ENCODE measurements at regions not wholly inside any gene's neighbourhood (a gene's known extent, or its start where the extent isn't known, plus 50 kb on each side); places are given as distances from the start of the nearest gene placed in this dataset.

DNA sequence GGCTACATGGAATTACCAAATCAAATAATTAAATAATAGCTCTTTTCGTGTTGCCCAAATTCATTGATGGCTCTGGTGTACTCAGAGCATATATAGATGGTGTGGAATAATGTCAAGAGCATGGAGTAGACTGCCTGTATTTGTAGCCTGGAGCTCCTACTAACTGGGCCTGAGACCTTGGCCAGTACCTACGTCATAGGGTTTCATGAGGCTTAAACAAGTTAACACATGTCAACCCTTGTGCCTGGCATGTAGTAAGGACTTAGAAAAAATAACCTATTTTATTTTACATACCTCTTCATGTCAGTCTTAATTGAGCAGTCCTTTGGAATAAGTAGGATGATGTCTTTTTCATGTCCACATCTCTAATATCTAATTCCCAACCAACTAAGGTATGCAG, 223.7 kb upstream of the DPH6 start:
- WGBS (ENCODE audit: insufficient coverage, low coverage, missing lambda C conversion rate): 0% methylated on average over 2 of the region's 2 CpGs
- Histone ChIP-seq H3K9me3 (replicated peaks; ENCODE audit: control insufficient read depth, insufficient read depth, low read depth, low read length) (no peaks in the 10 kb centered on the region), H3K9me1 (ENCODE audit: control insufficient read depth, insufficient read depth, low read length) (no peaks in the 10 kb centered on the region), H3K4me3 (no peak overlapping the region), H3K4me2 (ENCODE audit: insufficient read depth, low read length) (no peak overlapping the region), H3K79me2 (ENCODE audit: control insufficient read depth, insufficient read depth, low read length) (no peaks in the 10 kb centered on the region), H4K20me1 (replicated peaks; ENCODE audit: control insufficient read depth, insufficient read depth, low read length) (no peaks in the 10 kb centered on the region), H3K36me3 (ENCODE audit: control insufficient read depth, insufficient read depth, low read length) (no peaks in the 10 kb centered on the region), H2AFZ (ENCODE audit: low read depth, low read length) (no peak overlapping the region), H3K9ac (ENCODE audit: insufficient read depth in 1 of 2, low read depth in 2 of 2, low read length in 2 of 2) (no peak overlapping the region), H3K27me3 (ENCODE audit: control insufficient read depth in 2 of 2, insufficient read depth in 2 of 2, low read length in 2 of 2) (no peaks in the 10 kb centered on the region), H3K4me1 (replicated peaks in 1 of 2; ENCODE audit: control insufficient read depth in 2 of 2, insufficient read depth in 2 of 2, low read length in 2 of 2) (no peaks in the 10 kb centered on the region), H3K27ac (ENCODE audit: extremely low read depth, low read depth, low read length) (no peak overlapping the region)
- CTCF ChIA-PET (ENCODE audit: low intra/inter-chr PET ratio): no interaction called here
- in situ Hi-C loops (cut with MboI): no loop called here
- BruUV-seq (replicated peaks): no TSS peak
- intact Hi-C loops (cut with micrococcal nuclease): no loop called here
- TF ChIP-seq, protein P1, sequence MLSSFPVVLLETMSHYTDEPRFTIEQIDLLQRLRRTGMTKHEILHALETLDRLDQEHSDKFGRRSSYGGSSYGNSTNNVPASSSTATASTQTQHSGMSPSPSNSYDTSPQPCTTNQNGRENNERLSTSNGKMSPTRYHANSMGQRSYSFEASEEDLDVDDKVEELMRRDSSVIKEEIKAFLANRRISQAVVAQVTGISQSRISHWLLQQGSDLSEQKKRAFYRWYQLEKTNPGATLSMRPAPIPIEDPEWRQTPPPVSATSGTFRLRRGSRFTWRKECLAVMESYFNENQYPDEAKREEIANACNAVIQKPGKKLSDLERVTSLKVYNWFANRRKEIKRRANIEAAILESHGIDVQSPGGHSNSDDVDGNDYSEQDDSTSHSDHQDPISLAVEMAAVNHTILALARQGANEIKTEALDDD (IDR thresholded peaks at IDR 0.05): no peak
- no peak for TF ChIP-seq ZSCAN29 (IDR thresholded peaks at IDR 0.05)
- TF ChIP-seq SRSF3 (IDR thresholded peaks at IDR 0.05; ENCODE audit: insufficient read depth, low read length): no peak
- FAIRE-seq (no peak), ATAC-seq (no peak), DNase-seq (ENCODE audit: extremely low read depth in 1 of 4, low spot score in 3 of 4) (no peak)
- POLR2A ChIA-PET: interaction anchor here (1.1 kb wide), 1 partner anchor 14 kb away, joined by 3 read pairs; no protein-coding TSS in a partner anchor

DNA sequence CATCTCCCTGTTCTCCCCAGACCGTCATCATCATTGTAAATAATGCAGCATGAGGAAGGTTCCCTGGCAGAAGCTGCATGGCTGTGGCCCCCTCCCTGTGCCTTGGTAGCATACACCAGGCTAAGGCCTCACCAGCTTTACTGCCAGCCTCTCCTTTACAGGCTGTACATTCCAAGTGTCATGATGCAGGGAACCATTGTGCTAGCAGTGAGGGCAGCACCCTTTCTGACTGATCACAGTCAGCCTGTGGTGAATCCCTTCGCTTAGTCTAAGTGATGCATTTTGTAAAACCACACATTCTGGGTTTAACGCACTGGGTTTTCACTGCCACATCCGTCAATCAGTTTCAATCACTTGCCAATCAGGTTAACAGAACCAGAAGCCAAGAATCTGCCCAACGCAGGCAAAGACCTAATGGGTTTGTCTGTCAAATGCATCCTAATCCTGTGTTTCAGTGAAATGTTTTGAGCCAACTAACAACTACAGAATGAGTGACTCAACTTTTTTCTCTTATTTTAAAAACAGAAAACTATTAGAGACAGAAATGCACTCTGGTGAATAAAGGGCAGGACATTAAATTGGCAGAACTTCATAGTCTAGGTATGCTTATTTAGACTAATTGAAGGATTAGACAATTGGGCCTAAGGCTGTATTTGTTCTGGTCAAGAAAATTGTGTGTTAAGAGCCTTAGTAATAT, 225.9 kb upstream of the DPH6 start:
- WGBS (ENCODE audit: insufficient coverage, low coverage, missing lambda C conversion rate): 0% methylated on average over 5 of the region's 5 CpGs
- Histone ChIP-seq H3K9me3 (replicated peaks; ENCODE audit: control insufficient read depth, insufficient read depth, low read depth, low read length) (no peaks in the 10 kb centered on the region), H3K79me2 (ENCODE audit: control insufficient read depth, insufficient read depth, low read length) (no peaks in the 10 kb centered on the region), H3K9ac (ENCODE audit: insufficient read depth in 1 of 2, low read depth in 2 of 2, low read length in 2 of 2) (no peak overlapping the region), H3K4me3 (no peak overlapping the region), H4K20me1 (replicated peaks; ENCODE audit: control insufficient read depth, insufficient read depth, low read length) (no peaks in the 10 kb centered on the region), H2AFZ (ENCODE audit: low read depth, low read length) (no peak overlapping the region), H3K27ac (ENCODE audit: extremely low read depth, low read depth, low read length) (no peak overlapping the region), H3K9me1 (ENCODE audit: control insufficient read depth, insufficient read depth, low read length) (no peaks in the 10 kb centered on the region), H3K27me3 (ENCODE audit: control insufficient read depth in 2 of 2, insufficient read depth in 2 of 2, low read length in 2 of 2) (peaks cover 0 to 3% of the 10 kb centered on the region in 2 experiments; a peak in 1 of 5 replicates), H3K4me2 (ENCODE audit: insufficient read depth, low read length) (no peak overlapping the region), H3K4me1 (replicated peaks in 1 of 2; ENCODE audit: control insufficient read depth in 2 of 2, insufficient read depth in 2 of 2, low read length in 2 of 2) (no peaks in the 10 kb centered on the region), H3K36me3 (ENCODE audit: control insufficient read depth, insufficient read depth, low read length) (no peaks in the 10 kb centered on the region)
- TF ChIP-seq MYC (IDR thresholded peaks at IDR 0.05; ENCODE audit: low read depth, low read length) (no peak), MYC (CRISPR knock-in tag; IDR thresholded peaks at IDR 0.05; ENCODE audit: borderline replicate concordance, low read depth) (no peak)
- POLR2A ChIA-PET: interaction anchor here (0.6 kb wide), 1 partner anchor 321 kb away, joined by 3 read pairs; no protein-coding TSS in a partner anchor
- no peak for ATAC-seq
- no TSS peak for BruUV-seq (replicated peaks)
- no peak for DNase-seq (ENCODE audit: extremely low read depth in 1 of 4, low spot score in 3 of 4)
- intact Hi-C loops (cut with micrococcal nuclease): no loop called here
- in situ Hi-C loops (cut with MboI): no loop called here
- FAIRE-seq: no peak
- CTCF ChIA-PET (ENCODE audit: low intra/inter-chr PET ratio): no interaction called here
